ENCODE measurements at regions not wholly inside any gene's neighbourhood (a gene's known extent, or its start where the extent isn't known, plus 50 kb on each side); places are given as distances from the start of the nearest gene placed in this dataset.

DNA sequence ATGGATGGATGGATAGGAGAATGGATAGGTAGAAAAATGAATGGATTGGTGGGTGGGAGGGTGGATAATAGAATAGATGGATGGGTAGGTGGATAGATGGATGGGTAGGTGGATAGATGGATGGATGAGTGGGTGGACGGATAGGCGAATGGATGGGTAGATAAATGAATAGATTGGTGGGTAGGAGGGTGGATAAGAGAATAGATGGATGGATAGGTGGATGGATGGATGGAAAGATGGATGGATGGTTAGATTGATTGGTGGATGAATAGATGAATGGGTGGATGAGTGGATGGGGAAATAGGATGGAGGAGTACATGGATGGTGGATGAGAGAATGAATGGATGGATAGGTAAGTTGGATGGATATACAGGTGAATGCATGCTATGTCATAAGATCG, 110.5 kb downstream of the CEBPB start:
- TF ChIP-seq ZFX (IDR thresholded peaks at IDR 0.05) (no peak), CTCF (conservative IDR thresholded peaks at IDR 0.05) (no peak)
- H3K27ac ChIP-seq: no peak overlapping the region

DNA sequence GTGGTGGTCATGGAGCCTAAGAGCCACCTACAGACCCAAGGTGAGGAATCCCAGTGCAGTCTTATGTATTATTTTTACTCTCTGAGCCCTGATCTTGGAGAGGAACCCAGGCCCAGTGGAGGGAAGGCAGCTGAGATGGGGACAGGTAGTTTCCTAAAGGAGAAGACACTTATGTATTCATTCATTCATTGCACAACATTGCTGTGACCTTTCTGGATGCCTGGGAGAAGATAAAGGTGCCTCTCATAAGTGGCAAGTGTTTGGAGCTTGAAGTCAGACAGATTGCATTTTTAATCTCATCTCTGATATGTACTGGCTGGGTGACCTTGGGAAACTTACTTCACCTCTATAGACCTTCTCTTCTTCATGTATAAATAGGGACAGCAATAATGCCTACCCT, 111.1 kb downstream of the CEBPB start:
- TF ChIP-seq ZFX (IDR thresholded peaks at IDR 0.05) (no peak), CTCF (conservative IDR thresholded peaks at IDR 0.05) (no peak)
- no peak overlapping the region for H3K27ac ChIP-seq

GRCh38 chr20:50302341-50303057, 111.9 kb downstream of the CEBPB start:
- no peak for TF ChIP-seq ZFX (IDR thresholded peaks at IDR 0.05)
- no peak for TF ChIP-seq CTCF (conservative IDR thresholded peaks at IDR 0.05)
- H3K27ac ChIP-seq: no peak overlapping the region

GRCh38 chr20:50303573-50304500, 113.2 kb downstream of the CEBPB start:
- TF ChIP-seq ZFX (IDR thresholded peaks at IDR 0.05) (no peak), CTCF (conservative IDR thresholded peaks at IDR 0.05) (no peak)
- no peak overlapping the region for H3K27ac ChIP-seq

DNA sequence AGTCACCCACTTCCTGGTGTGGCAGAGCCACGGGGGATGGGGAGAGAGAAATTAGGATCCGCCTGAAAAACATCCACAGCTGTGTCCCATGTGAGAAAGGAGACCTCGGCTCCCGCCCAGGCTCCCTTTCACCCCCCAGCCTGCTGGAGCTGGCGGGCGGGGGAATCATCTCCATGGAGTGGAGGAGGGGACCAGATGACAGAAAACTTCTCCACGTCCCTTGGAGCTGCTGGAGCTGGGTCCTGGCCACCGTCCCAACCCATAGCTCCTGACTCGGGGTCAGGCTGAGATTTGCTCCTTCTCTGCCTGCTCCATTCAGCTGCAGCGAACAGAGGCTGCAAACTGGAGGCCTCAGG, 113.8 kb downstream of the CEBPB start:
- no peak overlapping the region for H3K27ac ChIP-seq
- no peak for TF ChIP-seq CTCF (conservative IDR thresholded peaks at IDR 0.05)
- no peak for TF ChIP-seq ZFX (IDR thresholded peaks at IDR 0.05)

GRCh38 chr20:50304923-50305635, 114.4 kb downstream of the CEBPB start:
- TF ChIP-seq CTCF (conservative IDR thresholded peaks at IDR 0.05): no peak
- TF ChIP-seq ZFX (IDR thresholded peaks at IDR 0.05): no peak

More at GRCh38 chr20:50304923-50305635, 114.4 kb downstream of the CEBPB start:
- no peak overlapping the region for H3K27ac ChIP-seq
